ENCODE measurements at regions not wholly inside any gene's neighbourhood (a gene's known extent, or its start where the extent isn't known, plus 50 kb on each side); places are given as distances from the start of the nearest gene placed in this dataset.

- DNase-seq = no peak
Measured at GRCh38 chr3:168342946-168343850, 247.5 kb upstream of the GOLIM4 start.

DNA sequence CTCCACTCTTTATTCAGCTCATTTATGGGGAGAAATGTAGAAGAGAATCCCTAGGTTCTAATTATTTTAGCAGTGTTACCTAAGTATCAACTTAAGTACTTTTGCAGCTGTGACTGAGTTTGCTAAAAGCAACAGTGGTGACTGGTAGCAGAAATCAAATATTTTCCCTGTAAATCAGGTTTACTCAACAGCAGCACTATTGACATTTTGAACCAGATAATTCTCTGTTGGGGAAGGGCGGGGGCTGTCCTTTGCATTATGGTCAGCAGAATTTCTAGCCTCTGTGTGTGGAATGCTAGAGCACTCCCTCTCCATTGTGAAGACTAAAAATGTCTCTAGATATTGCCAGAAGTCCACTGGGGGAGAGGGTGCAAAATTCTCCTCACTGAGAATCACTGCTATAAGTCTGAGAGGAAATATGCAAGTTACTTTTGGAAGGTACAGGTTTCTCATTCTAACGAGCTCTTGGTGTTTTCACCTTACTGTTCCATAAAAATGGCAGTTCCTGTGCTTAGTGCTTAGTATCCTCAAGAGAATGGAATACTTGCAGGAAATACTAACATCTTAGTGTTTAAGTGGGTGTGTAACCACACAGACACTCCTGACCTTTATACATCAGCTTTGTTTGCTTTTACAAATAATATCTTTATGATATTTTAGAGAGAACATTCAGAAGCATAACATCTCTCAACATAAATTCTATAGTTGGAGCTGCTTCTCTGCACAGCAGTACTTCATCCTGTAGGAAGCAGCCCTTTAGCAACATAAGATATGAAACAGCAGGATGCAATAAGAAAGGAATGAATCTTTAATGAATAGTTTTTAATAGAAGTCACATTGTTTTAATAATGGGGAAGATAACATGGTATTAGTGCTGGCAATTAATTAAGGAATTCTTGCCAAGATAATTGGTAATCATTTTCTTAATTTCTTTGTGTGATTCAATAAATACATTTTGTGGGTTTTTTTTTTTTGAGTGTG is 246.5 kb upstream of the GOLIM4 start:
- no peak for DNase-seq

DNA sequence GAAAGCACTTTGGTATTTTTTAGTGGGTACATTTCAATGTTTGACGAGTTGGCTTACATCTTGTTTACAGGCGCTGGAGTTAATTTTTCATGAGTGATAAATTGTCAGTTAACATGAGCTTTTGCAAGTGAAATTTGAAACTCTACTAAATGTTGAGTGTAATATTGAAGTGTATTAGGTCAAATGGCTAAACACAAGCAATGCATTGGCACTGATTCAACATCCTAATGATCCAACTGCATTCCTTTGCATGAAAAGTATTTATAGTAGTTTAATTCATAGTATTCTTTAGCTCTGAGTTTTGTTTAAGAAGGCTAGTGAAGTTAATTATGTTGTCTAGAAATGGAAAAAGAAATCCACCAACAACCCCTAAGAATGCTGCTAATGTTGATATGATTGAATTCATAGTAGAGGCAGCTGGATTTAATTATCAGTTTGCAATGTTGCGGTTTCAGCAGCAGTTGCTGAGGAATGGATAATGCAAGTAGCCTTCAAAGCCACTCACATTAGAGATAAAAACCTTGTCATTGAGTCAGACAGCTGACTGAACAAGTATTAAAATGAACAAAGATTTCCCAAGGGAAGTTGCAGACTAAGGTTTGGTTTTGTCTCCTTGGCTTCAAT is 245.6 kb upstream of the GOLIM4 start:
- no peak for DNase-seq

DNA sequence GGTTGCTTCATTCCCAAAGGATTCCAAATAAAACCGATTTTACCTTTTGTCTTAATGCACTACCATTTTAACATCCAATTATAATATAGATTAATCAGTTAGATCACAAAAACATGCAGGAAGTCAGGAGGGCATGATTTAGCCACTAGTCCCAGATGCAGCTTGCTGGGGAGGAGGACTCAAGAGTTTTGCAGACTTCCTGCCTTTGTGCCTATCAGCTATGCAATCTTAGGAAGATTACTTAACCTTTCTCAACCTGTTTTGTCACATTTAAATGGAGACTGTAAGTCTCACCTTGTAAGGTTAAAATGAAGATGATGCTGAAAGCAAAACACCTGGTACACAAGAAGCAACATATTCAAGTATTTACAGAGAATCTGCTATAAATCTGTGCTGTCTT is 242.4 kb upstream of the GOLIM4 start:
- no peak for DNase-seq

DNA sequence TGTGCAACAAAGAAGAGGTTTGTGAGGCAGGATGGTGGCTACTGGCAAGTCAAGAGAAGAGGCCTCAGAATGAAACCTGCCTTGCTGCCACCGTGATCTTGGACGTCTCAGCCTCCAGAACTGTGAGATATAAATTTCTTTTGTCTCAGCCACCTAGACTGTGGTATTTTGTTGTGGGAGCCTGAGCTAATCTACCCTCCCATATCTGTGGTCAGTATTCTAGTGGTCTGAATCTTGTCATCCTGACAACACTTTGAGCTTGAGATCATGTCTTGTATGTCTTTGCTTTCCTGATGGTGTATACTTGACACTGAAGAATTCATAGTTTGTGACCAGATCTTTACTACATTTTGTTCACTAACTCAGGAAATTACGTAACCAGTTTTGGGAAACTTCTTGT is 240.6 kb upstream of the GOLIM4 start:
- DNase-seq = no peak

GRCh38 chr3:168333410-168333935 is 237.7 kb upstream of the GOLIM4 start:
- no peak for DNase-seq

DNA sequence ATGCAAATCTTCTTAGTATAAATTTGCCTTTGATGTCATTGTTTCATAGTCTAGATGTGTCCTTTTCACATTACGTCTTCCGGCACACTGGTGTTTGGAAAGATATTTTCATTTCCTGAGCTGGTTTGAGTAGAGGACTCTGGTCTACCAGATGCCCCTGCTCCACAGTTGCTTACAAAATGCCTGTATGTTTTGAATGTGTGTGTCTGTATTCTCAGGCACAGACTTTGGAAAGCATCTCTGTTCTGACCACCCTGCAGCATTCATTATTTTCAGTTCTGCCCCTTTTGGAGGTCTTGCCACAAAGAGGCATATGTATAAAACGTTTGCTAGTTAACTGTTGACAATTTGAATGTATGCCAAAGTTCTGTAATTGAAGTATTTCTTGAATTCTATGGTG is 236.0 kb upstream of the GOLIM4 start:
- DNase-seq = no peak

DNA sequence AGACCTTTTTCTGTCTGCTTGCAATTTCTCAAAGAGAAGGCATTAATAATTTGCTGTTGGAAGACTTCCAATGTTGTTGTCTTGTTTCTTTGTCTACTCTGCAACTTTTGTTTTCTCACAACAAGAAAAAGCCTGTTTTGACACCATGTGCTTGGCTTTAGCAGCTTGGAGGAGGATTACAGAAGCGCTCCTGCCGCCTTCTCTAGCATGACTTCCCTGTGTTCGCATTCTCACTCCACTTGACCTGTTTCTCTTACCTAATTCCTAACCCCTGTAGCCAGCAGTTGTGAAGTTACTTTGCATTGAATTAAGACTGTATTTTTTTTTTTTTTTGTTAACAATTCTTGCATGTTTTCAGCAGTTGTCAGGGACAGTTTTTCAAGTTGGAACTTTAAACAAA is 235.3 kb upstream of the GOLIM4 start:
- no peak for DNase-seq

DNA sequence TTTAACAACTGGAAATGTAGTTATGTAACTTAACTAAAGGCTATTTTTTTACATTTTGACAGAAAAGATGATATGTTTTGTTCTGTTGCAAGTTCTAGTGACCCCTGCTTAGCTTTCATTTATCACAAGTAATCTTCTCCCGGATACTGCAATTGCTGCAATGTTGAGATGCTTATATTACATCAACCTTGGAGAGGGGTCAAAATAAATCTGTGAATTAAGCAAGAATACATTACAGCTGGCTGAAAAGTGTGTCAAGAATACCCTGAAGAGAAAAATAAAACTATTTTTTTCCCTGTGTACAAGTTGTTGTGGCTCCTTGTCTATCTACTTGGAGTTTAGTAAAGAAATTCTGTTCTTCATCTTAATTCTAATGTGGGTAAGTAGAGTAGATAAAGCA is 232.1 kb upstream of the GOLIM4 start:
- no peak for DNase-seq

- no peak for DNase-seq
Measured at GRCh38 chr3:168325684-168326083, 230.0 kb upstream of the GOLIM4 start.

DNA sequence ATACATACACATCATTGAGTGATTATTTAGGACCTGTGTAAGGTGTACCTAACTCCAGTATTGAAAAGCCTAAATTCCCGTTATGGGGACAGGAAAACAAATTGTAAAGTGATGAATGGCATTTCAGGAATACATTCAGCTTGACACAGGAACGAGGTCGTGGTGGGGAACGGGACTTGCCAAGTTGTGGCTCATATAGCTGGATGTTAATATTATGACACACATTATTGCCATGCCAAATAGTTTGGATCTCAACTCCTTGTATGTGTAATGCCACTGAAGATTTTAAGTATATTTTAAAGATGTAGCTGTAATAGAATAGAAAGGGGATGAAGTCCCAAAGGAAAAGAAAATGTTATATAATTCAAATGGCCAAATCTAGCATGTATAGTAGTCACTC is 227.2 kb upstream of the GOLIM4 start:
- DNase-seq = no peak

- no peak for DNase-seq
Measured at GRCh38 chr3:168314166-168314565, 218.4 kb upstream of the GOLIM4 start.

- DNase-seq = no peak
Measured at GRCh38 chr3:168312984-168313383, 217.3 kb upstream of the GOLIM4 start.

DNA sequence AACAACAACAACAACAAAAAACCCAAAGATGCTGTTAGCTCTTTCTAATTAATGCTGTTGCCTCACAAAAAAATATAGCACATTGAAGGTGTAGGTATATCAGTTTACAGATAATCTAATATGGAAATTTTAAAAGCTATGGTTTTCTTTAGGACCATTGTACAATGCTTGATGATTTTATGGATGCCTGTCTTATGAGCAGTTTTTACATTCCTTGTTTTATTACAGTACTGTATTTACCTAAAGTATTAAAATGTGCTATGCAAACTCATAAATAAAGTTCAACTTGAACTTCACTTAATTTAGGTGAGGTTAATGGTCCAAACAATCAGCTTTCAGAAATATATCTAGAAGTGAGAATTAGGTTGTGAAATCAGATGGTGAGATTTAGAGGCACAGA is 212.2 kb upstream of the GOLIM4 start:
- no peak for DNase-seq

DNA sequence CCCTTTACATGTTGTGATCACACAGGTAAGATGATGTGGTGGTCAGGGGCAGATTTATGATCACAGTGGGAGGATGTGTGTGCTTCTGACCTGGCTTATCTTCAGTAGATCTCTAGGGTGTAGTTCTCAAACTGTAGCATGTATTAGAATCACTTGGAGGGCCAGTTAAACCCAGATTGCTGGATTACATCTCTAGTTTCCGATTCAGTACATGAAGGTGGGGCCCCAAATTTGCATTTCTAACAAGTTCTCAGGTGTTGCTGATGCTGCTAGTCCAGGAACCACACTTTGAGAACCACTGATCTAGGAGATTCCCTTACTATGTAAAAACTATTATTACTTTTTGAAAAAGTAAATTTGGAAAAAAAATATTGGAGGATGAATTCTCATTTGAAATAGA is 199.3 kb upstream of the GOLIM4 start:
- DNase-seq = no peak

DNA sequence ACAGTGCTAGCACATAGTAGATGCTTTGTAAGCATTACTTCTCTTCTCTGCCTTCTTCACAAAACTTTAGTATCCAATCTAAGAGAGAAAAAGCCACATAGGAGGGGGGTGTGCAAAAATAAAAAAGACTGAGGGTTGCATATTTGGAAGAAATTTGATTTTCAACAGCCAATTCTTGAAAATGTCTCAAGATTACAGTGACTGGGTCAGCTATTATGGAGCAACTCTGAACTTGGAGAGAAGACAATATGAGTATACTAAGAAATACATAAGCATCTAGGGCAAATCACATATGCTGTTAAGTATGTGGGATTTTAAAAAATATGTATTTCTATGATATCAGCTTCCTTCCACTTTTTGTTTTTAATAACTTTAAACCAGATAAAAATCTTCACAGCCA is 196.6 kb upstream of the GOLIM4 start:
- no peak for DNase-seq

DNA sequence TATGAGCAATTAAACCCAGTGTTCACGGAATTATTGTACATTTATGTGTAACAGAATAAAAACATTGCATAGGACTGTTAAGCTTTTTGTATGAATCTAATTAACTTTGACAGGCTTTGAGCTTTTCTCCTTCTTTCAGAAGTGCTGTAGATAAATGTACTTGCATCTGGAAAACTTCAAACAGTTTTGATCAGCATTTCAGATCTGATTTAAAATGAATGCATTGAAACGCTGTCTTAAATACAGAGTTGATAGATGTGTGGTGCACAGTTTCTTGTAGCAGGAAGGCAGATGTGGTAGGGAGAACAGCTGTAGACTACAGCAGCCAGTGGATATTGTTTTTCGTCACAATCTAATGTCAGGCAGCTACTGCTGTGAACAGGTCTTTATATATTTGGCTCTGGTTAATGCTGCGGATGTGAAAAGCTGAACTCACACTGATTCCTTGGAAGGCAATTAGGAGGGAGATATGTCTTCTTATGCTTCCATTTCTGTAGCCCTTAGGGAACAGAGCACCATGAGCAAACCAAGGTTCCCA is 193.8 kb upstream of the GOLIM4 start:
- no peak for DNase-seq

DNA sequence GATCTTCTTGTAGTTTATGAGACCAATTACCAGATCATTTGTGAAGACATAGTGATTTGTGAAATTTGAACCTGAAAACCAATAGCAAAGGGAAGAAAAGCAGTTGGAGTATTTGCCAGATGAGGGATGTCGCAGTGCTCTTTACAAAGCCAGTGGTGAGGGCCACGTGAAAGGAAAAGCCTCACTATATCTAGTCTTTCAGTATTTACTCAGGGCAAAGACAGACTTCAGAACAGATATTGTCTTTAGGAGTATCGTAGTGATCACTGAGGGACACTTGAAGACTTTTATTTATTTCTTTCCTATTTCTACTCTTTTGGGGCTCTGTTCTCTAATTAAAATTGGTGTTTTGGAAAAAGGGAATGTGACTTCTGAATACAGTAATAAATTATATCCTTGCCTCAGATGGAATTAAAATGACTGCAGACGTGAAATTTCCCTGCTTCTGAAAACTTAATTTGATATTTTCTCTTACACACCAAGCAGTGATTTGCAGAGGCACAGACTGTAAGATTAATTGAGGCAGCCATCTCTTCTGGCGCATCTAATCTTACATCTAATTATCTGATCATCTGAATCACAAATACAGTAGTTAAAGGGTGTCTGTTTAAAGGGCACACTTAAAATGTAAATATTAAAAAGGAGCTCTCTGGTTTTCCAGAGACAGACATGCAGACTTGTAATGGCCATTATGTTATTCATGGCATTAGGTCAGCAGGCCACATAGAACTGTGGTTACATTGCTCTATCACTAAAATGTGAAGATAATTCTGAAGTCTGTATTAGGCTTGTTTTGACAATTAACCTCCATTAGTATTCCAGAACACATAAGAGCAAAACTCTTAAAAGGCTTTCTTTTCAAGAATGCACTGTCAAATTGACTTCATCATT is 193.0 kb upstream of the GOLIM4 start:
- DNase-seq = no peak

- DNase-seq = no peak
Measured at GRCh38 chr3:168285506-168285905, 189.8 kb upstream of the GOLIM4 start.

DNA sequence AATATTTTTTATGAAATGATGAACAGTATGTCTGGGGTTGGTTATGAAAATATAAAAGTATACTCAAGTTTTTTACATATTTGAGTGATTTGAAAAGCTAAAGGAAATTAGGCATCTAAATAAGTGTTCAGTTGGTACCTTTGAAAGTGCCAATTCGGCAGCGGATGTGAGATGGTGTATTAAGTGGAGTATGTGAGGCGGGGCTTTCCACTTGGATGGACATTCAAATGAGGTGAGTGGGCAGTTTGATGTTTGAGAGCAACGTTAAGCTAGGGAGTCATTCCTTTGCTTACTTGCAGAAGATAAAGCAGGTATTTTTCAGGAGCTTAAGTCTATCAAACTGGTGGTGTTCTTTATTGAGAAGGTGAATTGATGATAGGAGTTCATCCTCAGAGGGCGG is 189.0 kb upstream of the GOLIM4 start:
- DNase-seq = no peak

- DNase-seq = no peak
Measured at GRCh38 chr3:168275662-168276061, 179.9 kb upstream of the GOLIM4 start.

GRCh38 chr3:168273917-168274316 is 178.2 kb upstream of the GOLIM4 start:
- DNase-seq = no peak
